GM19455 (cell line): ENCODE measurements at regions not wholly inside any gene's neighbourhood (a gene's known extent, or its start where the extent isn't known, plus 50 kb on each side); places are given as distances from the start of the nearest gene placed in this dataset.
"Not testable (repeated sequence)": the region's sequence is repeated elsewhere in the genome, so short reads cannot be mapped to it uniquely, and the experiment has no call there.

ENCODE experiments used
- ATAC-seq: cut with Tn5 transposase; IDR thresholded peaks from one replicate; pipeline ENCODE4 v1.9.1; 2021; ENCODE audit not compliant: unreplicated experiment

- ATAC-seq, result not testable (repeated sequence)
Observed at GRCh38 chr9:66829853-66830252, 70.7 kb upstream of the ZNF658 start.

GRCh38 chr9:66830777-66831497 lies 69.6 kb upstream of the ZNF658 start:
- ATAC-seq, result not testable (repeated sequence)

GRCh38 chr9:66832222-66832621 lies 68.3 kb upstream of the ZNF658 start:
- ATAC-seq, result not testable (repeated sequence)

- not testable (repeated sequence) for ATAC-seq
Observed at GRCh38 chr9:66837242-66837937, 63.1 kb upstream of the ZNF658 start.
